HG03139 (cell line): ENCODE measurements at regions not wholly inside any gene's neighbourhood (a gene's known extent, or its start where the extent isn't known, plus 50 kb on each side); places are given as distances from the start of the nearest gene placed in this dataset.

Experiments used
- ATAC-seq: cut with Tn5 transposase; IDR thresholded peaks from one replicate; pipeline ENCODE4 v1.9.1; 2021; ENCODE audit not compliant: unreplicated experiment

DNA sequence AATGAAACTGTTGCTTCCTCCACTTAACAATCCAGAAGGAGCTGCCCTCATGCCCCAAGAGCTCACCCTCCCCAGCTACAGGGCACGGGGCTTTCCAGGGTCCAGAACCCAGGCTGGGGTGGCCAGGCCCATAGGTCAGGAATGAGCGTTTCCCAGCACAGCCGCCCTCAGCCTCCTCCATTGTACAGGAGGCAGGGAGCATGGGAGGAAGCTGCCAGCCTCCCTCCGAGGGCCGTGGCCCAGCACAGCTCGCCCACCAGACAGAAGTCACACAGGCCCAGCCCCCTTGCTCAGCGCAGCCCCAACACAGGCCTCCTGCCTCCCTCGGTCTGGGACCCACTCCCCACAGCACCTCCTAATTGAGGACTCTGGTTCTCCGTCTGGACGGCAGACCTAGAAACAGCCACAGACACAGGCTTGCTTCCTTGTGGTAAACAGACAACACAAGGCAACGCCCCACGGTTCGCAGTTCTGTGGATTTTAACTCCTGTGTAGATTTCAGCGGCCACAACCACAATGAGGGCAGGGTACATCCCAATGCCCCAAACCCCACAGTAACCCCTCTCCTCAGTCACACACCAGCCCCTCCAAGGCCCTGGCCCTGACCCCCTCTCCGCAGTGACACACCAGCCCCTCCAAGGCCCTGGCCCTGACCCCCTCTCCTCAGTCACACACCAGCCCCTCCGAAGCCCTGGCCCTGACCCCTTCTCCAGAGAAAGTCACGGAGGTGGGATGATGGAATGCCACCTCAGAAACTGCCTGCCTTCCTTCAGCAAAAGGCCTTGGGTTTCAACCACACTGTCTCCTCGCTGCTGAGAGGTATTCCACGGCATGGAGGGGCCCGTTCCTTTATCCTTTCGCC lies 173.5 kb downstream of the DLL1 start:
- ATAC-seq, result no peak

DNA sequence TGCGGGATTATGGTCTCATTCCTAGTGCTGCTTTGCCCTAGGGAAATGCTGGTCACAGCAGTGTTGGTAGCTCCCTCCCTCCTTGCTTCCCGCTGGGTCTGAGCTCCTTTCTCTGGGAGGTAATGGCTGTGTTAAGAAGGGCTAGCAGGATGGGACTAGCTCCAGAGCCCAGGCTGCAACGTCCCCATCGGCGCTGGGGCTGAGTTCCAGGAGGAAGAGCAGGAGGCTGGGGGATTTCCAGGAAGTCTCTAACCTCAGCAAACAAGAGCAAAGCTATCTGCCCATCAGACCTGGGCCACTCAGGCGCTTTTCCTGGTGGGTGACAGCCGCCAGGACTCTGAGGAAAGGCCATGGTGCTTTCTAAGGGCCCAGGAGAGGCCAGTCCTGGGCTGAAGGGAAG lies 174.2 kb downstream of the DLL1 start:
- no peak for ATAC-seq

DNA sequence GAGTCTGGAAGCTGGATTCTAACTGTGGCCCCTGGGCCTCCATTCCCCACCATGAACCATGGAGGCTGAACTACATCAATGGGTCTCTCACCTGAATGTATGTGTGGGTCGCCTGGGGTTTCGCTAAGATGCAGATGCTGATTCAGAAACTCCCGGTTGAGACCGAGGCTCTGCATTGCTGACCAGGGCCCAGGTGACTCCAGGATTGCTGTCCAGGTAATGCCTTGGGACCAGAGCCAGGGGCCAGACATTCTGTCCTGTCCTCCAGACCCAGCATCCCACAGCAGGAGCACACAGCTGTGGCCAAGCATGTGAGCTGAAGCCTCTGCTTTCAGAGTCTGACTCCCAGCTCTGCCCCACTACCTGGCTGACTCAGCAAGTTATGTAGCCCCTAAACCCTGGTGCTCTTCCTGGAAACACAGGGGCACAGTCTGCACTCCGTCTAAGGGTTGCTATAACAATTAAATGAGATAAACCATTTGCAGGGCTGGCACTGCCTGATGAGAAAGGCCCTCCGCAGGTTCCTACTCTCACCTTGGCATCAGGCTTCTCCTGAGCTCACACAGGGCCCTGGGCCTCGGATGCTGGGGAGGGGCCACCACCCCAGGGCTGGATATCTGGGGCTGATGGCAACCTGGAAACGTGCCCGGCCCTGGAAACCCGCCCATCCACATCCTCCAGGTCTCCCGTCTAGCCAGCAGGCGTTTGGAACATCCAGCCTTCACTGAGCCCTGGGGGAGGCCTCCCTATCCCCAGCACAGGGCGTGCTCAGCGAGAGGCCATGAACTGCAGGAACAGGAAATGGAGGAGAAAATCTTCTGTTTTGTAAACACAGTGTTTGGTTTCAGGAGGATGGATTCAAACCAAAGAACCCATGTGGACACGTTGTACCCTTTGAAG lies 175.7 kb downstream of the DLL1 start:
- no peak for ATAC-seq

DNA sequence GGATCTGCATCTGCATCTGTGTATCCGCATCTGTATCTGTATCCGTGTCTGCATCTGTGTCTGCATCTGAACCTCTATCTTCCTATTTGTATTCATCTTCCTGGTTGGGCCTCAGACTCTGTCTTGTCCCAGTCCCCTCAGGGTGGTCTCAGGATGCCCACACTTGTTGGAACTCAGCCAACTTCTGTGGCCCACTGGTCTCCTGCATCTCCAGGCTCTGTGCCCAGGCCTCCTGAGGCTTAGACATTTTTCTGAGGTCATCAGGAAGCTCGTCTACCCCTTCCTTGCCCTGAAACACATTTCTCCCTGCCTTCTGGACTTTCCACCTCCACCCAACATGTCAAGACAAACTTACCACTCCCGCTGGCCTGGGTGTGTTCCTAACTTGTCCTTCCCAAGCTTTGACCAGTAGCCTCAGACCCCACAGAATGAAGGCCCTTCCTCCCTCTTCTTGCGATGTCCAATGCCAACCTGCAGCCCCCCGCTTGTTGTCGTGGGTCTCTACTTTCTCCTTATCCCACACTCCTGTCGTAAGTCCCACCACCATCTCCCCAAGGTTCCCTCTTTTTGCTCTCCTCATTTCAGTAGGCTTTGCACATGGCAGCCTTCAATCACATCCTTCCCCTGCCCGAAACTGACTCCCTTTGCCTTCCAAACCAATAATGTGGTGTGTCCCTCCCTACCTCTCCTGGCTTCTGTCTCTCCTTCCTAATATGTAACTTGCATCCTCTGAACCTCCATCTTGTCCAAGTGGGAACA lies 176.5 kb downstream of the DLL1 start:
- no peak for ATAC-seq

DNA sequence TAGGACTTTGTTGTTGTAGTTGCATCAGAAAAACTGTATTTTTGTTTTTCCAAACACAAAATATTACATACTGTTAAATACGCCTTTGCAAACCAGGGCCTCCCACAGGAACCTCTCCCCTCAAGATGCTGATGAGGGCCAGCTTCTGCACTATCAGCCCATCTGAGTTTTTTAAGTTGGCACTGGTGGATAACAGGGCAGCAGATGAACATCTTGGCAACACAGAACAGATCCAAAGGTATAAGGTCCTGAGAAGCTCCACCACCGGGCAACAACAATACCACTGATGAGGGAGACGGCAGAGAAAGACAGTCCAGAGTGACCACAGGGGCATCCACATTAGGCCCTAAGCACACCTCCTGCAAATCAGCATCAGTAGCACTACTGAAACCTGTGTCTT lies 177.7 kb downstream of the DLL1 start:
- no peak for ATAC-seq

DNA sequence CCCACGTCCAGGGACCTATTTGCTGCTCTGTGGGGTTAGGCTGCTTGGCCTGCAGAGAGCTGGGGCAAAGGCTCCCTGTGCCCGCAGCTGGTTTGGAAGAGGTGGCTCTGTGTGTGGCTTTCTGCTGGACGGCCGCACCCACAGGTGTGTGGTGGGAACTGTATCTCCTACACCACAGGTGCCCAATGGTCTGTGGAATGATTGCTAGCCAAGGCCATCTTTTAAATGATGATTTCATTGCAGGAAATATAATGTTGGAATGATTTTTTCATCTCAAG lies 178.4 kb downstream of the DLL1 start:
- ATAC-seq, result no peak

DNA sequence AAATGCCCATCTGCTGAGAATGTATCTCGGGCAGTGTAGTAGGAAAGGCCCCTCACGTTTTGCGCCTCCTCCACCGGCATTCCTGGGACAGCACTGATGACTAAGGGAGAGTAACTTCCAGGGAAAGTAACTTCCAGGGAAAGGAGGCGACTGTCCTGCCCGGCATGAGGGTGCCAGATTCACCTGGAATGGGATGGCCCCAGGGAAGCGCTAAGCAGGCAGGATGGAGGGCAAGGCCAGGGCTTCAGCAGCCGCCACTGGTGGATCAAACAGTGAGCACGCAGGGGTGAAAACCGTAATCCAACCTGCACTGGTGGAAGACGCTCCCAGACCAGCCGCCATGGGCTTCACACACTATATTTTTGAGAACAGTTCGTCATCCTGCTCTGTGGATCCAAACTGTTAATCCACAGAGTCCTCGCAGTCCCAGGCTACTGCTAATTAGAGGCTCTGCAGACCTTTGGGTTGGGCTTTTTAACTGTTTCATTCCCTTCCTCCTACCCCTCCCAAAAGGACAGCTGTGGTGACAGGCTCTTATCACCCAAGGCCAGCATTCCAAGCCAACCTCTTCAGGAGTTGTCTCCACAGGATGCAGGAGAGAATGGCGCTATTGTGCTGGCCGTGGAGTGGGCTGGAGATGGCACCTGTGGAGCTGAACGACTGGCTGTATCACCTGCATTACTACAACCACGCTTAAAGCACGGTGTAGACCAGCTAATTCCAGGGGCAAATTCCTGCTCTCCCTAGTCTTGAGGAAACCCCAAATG lies 178.9 kb downstream of the DLL1 start:
- no peak for ATAC-seq

DNA sequence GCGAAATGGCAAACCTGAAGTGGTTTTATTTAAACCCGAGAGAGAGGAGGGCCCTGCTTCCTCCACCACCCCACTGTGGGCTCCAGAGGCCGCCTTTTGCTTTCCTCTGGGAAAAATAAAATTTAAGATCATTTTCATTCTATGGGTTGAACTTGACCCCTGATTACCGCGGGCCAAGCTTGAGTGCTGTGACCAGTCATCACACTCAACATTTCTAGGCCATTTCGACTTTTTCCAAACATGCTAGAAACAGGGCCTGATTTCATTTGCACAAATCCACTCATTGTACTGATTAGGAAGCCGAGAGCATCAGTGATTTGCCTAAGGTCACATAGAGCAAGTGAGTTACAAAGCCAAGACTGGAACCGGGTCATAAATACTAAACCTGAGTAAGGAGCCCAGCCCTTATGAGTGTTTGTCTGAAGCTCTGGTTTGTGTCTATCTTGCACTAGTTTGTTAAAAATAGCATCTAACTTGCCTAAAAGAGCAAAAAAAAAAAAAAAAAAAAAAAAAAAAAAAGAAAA lies 179.7 kb downstream of the DLL1 start:
- no peak for ATAC-seq

DNA sequence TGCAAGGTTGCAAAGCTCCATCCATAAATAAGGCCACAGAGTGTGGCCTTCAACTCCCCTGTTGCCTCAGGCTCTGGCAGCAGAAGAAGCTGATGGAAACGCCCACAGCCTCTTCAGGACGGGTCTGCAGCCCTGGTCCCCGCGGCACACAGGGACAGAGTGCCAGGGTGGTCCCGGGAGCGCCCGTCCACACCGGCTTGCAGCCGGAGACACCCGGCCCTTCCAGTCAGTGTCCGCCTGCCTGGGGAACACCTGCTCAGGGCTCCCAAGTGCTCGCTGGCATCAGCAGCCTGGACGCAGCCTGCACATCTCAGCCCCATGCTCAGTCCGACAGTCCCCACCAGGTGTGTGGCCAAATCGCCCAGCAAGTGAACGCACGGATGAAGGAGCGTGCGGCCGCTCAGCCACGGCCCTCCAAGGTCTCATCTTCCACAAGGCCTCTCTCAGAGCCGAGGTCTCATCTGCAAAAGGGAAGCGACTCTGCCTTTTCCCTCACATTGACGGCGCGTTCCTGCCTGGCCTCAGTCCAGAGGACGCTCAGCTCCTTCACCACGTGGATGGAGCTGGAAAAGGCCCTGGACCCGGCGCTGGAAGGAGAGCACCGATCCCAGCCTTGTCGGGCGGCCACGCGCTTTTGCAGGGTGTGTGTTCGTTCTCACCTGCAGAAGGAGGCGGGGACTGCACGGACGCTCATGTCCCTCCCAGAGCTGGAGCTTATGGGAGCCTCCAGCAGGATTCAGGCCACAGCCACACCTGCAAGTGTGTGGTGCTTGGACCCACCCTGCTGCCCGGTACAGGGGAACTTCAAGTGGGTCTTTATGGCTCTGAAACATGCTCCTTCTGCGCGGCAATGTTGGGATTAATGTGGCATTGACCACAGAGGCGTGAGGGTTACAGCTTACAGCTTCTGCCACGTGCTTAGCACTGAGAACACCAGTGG lies 180.4 kb downstream of the DLL1 start:
- no peak for ATAC-seq

DNA sequence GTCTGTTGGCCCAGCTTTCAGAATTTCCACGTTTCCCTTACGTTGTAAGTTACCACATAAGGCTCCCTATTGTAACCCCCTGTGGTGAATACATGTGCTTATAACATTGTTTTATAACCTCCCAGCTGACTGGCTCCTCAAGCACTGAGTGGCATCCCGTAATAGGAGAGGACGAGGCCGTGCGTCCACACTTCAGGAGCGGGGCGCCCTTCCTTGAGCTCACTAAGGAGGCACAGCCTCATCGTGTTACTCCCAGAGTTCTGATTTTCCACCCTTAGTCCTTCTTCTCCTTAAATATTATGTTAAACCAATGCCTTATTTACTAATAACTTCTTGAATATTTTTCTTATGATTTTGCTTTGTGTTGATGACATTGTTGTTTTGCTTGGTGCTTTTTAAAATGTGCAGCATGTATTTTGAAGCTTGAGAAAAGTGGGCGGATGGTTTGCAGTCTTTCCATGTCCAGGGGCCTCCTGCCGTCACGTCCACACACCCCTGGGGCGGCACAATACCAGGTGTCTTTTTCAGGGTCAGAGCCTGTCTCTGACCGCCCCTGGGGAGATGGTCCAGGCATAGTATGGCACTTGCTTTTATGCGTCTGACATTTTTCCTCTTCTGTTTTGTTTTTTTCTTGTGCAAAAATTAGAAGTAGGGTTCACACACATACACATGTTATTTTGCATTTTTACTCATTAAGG lies 181.8 kb downstream of the DLL1 start:
- ATAC-seq, result no peak

DNA sequence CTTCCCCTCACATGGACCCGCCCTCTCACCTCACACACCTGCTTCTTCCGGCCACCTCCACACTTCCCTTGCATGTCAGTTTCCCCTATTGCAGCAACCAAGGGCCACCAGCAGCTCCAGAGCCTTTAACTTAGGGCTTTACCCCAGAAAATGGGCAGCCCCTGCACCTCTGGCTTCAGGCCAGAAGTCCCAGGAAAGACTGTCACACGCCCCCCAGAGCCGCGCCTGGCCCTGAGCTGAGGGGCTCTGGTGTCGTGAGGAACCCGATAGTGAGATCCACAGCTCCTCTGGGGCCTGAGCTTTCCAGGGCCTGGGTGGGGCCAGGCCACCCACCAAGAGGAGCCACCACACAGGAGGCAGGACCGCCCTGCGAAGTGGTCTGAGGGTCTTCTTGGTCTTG lies 182.4 kb downstream of the DLL1 start:
- ATAC-seq, result no peak

DNA sequence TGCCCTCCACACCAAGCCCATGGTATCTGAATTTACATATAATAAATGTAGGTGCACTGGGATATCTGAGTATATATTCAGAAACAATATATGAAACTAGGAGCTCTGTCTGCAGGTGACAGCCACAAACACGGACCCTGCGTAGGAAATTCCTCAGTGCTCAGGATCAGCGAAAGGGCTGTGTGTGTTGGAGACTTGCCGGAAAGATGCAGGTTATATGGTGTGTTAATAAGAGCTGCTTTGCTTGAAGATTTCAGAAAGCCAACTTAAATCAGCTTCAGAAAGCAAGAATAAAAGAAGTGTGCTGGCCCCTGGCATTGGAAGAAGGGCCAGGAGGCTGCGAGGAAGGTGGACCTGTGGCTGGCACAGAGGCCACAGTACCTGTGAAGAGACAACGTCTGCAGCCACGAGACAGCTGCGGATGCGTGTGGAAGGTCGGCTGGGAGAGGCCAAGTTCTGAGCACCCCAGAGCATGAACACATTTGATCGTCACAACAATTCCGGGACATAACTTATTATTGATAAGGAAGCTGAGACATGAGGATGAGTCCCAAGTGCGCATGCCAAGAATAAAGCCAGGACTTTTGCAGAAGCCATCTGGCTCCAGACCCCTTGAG lies 183.2 kb downstream of the DLL1 start:
- ATAC-seq, result no peak

DNA sequence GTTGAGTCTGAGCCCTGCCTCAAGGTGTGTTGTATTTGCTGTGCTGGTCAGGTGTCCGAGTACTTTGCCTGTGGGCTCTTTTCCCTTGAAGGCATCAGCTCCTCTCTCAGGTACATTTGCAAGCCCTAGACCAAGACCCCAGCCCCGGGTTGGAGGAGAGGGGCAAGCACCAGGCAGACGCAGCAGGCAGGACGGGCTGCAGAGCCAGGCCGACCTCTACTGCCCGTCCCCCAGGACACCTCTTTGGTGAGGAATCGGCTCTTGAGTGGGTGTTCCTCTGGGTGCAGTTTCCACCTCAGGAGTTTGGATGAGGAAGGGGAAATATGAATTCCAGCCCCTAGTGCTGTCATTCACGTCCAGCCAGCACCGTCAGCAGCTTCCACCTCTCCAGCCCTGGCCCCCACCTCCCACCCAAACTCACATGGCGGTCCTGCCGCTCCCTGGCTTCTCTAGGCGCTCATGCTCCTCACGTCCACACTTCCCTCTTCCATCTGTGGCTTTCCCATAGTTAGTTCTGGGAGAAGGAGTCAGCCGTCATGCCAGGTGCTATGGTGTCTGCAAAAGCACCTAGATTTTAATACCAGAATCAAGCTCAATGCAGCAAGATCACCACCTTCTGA lies 183.9 kb downstream of the DLL1 start:
- ATAC-seq, result no peak

DNA sequence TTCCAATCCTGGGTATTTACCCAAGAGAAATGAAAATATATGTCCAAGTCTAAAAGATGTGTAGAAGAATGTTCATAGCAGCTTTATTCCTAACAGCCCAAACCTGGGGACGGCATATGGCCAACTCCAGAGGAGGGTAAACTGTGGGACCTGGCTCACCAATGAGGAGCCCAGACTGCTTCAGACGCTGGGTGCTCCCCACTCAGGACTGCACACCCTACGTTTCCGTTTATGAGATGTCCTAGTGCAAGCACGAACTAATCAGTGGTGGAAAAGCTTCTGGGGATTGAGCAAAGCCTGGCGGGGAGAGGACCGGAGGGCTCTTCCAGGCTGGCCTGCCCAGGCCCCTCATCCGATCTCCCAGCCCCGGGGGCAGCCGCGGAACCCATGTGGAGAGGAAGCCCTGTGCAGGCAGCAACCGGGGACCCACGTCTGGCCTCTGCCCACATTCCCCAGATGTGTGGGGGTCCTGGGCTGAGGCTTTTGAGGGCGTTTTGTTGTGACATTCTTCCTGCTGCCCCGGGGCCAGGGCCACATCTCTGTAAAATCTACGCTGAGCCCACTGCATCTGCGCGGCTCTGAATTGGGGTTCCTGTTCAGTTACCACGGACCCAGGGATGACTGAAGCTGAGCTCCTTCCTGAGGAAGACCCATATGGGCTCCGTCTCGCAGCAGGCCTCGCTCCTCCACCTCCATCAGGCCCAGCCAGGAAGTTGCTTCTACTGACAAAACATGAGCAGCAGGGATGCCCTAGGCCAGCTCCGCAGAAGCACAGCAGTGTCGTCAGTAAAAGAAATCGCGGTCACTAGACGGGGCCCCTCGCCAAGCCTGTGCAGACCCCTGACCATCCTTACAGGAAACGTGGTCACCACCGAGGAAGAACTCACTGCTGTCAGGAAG lies 188.0 kb downstream of the DLL1 start:
- ATAC-seq, result no peak

DNA sequence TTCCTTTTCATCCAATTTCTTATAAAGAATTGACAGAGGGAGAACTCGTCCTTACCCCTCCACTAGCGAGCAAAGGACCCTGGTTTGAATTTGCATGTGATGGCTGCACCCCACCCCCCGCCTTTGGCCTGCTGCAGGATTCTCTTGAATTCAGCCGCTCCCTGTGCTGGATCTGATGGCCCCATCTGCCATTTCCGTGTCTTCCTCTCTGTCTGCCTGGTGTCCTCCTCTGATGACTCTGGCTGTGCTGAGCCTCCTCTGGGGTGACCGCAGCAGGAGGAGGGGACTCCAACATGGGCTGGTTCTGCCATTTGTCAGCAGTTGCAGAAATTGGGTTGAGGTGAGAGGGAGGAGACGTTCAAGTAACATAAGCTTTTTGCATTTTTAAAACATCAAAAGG lies 188.8 kb downstream of the DLL1 start:
- ATAC-seq, result no peak

DNA sequence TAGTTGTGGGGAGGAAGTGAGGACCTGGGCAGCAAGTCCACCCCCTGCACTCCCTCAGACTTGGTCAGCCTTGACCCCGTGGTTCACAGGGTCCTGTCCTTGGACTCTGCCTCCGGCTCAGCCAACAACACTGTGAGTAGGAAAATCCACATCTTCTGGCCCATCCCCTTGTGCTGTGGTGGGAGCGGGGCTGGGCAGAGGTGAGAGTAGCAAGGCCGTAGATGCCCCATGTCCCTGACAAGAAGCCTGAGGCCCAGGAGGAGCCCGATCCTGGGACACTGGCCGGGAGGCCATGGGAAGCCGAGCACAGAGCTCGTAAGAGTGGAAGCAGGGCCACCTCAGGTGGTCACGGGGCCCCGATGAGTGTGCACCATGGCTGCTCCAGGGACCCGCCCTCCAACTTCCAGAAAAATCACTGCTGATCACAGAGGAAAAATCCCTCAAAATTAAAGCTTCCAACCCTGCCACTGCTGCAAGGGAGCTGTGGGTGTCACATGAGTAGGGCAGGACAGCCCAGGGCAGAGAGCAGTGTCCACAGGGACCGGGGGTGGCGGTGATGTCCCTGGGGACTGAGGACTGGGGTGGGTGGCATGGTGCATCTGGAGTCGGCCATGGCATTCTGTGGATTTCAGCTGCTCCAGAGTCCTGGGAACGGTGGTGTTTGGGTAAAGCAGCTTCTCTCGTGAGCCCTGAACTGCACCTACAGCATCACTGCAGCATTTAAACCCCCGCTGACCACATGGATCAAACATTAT lies 189.4 kb downstream of the DLL1 start:
- ATAC-seq, result no peak
